Hindlimb muscle (tissue), 1 donor: ENCODE measurements at regions not wholly inside any gene's neighbourhood (a gene's known extent, or its start where the extent isn't known, plus 50 kb on each side); places are given as distances from the start of the nearest gene placed in this dataset.
"Not testable (repeated sequence)": the region's sequence is repeated elsewhere in the genome, so short reads cannot be mapped to it uniquely, and the experiment has no call there.

Source experiments
- DNase-seq: peaks from one replicate; pipeline ENCODE4 v3.0.0-alpha.2; 2013

GRCh38 chr3:65170390-65171042 lies 482.7 kb upstream of the ADAMTS9 start:
- DNase-seq: peak; percentile 81

DNA sequence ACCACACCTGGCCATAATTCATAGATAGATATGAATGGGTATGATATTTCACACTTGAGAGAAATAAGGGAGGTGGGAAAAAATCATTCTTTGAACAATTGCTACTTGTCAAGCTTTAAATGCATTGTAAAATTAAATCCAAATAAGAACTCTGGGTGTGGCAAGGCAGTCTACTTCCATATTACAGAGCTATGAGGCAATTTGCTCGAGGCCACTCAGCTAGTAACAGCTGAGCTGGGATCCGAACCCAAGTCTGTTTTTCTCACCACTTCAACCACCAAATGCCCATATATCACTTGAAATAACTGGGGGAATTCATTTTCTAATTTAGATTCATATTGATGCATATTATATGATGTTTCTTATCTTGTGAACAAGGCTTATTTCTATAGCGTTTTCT lies 482.2 kb upstream of the ADAMTS9 start:
- DNase-seq: no peak

GRCh38 chr3:65168547-65168946 lies 480.7 kb upstream of the ADAMTS9 start:
- peak; percentile 21 for DNase-seq

DNA sequence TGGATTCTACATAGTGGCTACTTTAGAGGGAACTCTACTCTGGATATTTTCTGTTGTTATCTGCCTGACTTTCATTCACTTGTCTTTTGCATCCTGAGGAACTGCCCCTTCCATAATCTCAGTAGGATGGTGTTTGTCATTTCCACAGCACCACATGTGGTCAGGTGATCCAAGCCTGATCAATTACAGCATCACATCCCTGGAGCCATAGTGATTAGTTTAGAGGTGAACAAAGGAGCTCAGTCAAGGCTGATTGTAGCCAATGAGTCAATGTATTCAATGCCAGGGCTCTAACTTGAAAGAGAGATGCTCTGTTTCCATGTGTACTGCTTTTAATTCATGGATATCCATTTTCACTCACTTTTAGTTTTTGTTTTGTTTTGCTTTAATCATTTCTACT lies 478.7 kb upstream of the ADAMTS9 start:
- DNase-seq: no peak

DNA sequence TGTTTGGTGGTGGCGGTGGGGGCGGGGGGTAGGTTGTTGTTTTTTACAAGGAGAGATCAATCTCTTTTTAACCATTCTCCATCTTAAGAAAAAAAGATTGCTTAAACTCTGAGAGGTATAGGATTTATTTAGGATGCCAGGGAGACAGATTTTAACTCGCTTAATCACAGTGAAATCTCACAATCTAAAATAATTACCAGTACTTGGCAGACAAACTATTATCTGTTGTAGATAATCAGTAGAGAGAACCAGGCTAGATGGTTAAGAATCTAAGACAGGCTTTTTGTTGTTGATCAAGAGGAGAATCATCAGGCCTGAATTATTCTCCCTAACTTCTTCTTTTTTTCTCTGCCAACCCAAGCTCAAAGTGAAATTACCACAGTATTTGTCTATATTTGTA lies 470.2 kb upstream of the ADAMTS9 start:
- DNase-seq: no peak

DNA sequence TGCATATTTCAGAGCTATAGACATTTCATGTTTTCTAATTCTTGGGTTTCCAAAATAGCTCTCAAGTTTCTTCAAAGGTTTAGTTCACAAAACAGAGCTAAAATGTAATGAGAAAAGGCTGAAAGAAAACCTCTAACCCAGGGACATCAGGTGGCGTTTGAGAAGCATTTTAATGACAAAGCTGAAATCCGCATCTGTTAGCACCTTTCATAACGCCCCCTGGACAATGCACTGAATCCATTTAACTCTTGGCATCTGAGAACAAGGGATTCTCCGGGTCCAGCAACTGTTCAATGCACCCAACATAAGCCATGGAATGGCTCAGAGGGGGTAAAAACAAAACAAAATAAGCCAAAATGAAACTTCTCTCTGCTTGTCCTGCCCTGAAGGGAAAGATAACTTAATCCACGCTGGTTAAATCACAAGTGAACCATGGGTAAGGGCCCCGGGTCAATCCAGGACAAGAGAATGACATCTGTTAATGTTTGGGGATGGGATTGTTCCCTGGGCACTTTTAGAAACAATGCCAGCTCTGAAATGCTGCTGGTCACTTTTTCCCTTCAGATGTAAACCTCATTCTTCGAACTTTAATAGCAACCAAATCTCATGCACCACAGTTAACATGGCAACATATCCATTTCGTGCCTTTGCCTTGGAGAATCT lies 466.2 kb upstream of the ADAMTS9 start:
- no peak for DNase-seq

GRCh38 chr3:65151666-65152065 lies 463.9 kb upstream of the ADAMTS9 start:
- no peak for DNase-seq

GRCh38 chr3:65149877-65150276 lies 462.1 kb upstream of the ADAMTS9 start:
- no peak for DNase-seq

DNA sequence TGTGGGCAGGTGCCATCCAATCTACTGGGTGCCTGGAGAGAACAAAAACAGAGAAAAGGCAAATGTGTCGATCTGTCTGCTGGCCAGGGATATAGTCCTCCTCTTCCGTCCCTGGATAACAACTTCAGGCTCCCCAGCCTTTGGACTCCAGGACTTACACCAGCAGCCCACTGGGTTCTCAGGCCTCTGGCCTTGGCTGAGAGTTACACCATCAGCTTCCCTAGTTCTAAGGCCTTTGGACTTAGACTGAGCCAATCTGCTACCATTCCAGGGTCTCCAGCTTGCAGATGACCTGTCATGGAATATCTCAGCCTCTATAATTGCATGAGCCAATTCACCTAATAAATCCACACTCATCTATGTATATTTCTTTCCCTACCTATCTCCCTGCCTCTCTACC lies 460.9 kb upstream of the ADAMTS9 start:
- DNase-seq: no peak

GRCh38 chr3:65146179-65146578 lies 458.4 kb upstream of the ADAMTS9 start:
- DNase-seq: no peak

GRCh38 chr3:65145680-65146079 lies 457.9 kb upstream of the ADAMTS9 start:
- no peak for DNase-seq

DNA sequence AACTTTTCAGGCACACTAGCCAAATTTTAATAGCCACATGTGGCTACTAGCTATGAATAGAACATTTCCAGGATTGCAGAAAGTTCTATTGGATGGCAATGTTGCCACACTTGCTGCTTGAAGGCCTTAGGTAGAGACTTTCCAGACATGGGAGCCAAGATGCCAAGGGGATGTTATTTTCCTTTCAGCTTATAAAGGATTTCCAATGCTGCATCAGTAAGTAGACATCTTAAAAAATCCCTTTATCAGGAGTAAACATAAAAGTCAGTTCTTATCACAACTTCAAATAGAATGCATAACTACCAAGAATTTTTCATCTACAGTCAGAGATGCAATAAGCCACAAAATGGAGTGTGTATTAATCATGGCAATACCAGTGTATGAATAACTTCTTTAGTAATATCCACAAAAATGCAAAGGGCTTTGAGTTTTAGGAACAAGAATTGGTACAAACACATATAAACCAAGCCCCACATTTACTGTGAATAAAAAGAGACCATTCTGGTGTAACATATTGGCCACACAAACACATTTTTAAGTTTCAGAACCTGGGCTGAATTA lies 457.1 kb upstream of the ADAMTS9 start:
- DNase-seq: no peak

- no peak for DNase-seq
Observed at GRCh38 chr3:65142456-65142855, 454.7 kb upstream of the ADAMTS9 start.

DNA sequence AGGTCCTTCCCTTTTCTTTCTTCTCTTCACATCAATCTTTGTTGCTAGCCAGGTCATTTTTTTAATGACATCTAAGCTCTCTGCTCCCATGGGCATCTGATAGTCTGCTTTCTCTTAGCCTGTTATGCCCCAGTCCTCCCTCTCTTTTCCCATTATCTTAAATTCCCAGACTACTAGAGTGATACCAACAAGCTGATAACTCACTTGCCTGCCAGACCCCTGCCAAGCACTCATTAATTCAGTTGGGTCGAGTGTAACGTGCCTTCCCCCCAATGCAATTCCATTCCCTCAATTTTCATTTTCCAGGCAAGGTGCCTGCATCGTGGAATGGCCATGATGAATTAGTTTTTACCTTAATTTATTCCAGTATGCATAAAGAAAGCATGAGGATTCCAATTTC lies 450.8 kb upstream of the ADAMTS9 start:
- DNase-seq: no peak

- not testable (repeated sequence) for DNase-seq
Observed at GRCh38 chr3:65133752-65134151, 446.0 kb upstream of the ADAMTS9 start.

- no peak for DNase-seq
Observed at GRCh38 chr3:65130782-65131181, 443.0 kb upstream of the ADAMTS9 start.

GRCh38 chr3:65128346-65128745 lies 440.5 kb upstream of the ADAMTS9 start:
- no peak for DNase-seq

- DNase-seq: no peak
Observed at GRCh38 chr3:65126527-65127410, 439.0 kb upstream of the ADAMTS9 start.

- not testable (repeated sequence) for DNase-seq
Observed at GRCh38 chr3:65120156-65120555, 432.4 kb upstream of the ADAMTS9 start.

DNA sequence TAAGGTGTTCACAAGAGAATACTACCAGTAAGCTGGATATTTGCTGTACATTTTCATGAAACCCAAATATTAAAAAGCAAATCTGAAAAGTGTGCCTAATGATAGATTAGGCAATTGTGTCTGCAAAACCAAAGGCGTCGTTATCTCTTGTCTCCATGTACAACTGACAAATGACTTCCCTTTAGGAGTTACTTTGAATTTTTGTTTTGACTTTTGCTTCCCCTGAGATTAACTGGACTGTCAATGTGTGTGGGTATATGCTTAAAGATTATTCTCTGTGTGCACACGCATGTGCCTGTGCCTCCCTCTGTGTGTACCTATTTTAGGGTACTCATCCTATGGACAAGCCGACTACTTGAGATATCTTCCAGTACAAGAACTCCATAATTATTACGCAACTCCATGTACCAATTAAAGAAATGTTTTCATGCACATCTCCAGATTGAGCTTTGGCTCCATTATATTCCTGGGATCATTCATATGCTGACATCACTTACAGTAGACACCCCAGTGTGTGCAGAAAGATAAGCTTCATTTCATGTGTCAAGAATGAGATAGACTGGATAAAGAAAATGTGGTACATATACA lies 431.2 kb upstream of the ADAMTS9 start:
- DNase-seq: no peak

DNA sequence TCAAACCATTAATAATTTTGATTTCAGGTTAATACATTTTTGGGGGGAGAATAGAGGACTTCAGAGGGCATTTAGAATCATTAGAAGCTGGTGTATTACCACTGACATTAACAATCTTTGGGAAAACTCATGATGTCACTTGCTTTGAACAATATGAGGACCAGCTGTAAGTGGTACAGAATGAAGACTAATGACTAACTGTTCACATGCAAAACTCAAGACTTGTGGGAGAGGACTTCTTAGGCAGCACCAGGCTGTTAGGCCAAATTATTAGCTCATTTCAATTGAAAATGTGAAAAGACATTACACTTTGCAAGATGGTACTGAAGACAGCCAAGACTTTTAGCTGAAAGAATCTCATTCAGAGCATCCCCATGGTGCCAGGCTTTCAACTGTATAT lies 426.2 kb upstream of the ADAMTS9 start:
- no peak for DNase-seq

DNA sequence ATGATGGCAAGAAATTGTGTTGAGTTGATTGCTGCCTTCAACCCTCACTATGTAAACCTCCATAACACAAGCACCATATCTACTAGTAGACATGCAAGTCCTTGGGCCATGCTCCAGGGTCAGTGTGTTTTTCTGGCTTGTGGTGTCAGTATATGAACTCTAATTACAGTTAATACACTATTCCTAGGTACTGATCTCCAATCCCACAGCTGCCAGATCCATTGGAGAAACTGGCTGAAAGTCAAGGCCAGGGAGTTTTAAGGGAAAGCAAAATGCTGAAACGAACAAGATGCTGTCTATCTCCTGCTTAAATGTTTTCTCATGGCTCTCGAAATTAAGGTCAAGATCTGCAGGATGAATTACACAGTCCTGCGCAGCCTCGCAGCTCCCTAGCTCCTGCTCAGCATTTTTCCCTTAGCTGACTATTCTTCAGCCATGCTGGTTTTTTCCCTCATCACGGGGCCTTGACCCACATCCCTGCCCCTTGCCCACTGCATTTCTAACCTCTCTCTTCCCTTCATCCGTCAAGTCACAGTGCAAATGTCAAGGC lies 425.0 kb upstream of the ADAMTS9 start:
- DNase-seq: peak; percentile 20

- no peak for DNase-seq
Observed at GRCh38 chr3:65110661-65111060, 422.9 kb upstream of the ADAMTS9 start.
